ENCODE measurements at regions not wholly inside any gene's neighbourhood (a gene's known extent, or its start where the extent isn't known, plus 50 kb on each side); places are given as distances from the start of the nearest gene placed in this dataset.

DNA sequence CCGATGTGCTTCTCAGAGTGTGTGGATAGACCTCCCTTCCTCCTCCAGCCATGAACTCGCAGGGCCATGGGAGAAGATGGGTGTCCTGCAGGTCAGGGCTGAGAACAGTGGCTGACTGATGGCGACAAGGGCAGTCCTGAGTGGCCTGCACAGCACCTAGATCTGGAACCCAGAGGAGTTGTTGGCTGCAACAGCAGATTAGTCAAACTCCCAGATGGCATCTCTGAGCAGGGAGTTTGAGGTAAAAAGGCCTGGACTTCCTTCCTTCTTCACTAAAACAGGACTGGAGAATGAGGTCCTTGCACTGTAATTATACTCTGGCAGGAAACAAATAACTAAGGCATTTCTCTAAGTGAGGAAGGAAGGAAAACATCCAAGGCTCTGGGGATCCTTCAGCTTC, 160.8 kb downstream of the MYCN start:
- CTCF ChIA-PET, result no interaction called here
- Histone ChIP-seq H4K20me1 (ENCODE audit: control insufficient read depth, insufficient read depth, low read length, poor library complexity, severe bottlenecking) (no peaks in the 10 kb centered on the region), H3K27ac (ENCODE audit: low read length in 2 of 2) (no peak overlapping the region), H3K4me1 (ENCODE audit: control insufficient read depth in 2 of 2, insufficient read depth in 2 of 2, low read length in 2 of 2) (no peaks in the 10 kb centered on the region), H3K9ac (ENCODE audit: low read length) (no peak overlapping the region), H3K4me2 (replicated peaks; ENCODE audit: low read depth, low read length, poor library complexity, severe bottlenecking) (no peak overlapping the region), H3K9me3 (ENCODE audit: control extremely low read depth in 1 of 3, control insufficient read depth in 2 of 3, insufficient read depth in 1 of 3, low read length in 2 of 3) (peaks cover 0 to 3% (median 0%) of the 10 kb centered on the region in 3 donors), H2AFZ (ENCODE audit: insufficient read depth, low read depth, low read length, poor library complexity, severe bottlenecking) (no peak overlapping the region), H3K36me3 (replicated peaks in 1 of 2; ENCODE audit: control extremely low read depth in 1 of 2, control insufficient read depth in 1 of 2, extremely low read depth in 1 of 2, insufficient read depth in 2 of 2, low read length in 1 of 2) (no peaks in the 10 kb centered on the region), H3K79me2 (ENCODE audit: control insufficient read depth, insufficient read depth, low read length) (no peaks in the 10 kb centered on the region), H3K4me3 (ENCODE audit: control extremely low read depth in 1 of 5, extremely low read depth in 1 of 5, insufficient read depth in 1 of 5, low read depth in 2 of 5, low read length in 4 of 5) (no peak overlapping the region), H3K27me3 (replicated peaks in 1 of 4; ENCODE audit: control extremely low read depth in 1 of 4, control insufficient read depth in 3 of 4, insufficient read depth in 4 of 4, low read length in 3 of 4) (no peaks in the 10 kb centered on the region)
- H3K27ac Mint-ChIP-seq, result no peak overlapping the region
- H3K9me3 Mint-ChIP-seq (ENCODE audit: insufficient read depth), result no peaks in the 10 kb centered on the region
- no peaks in the 10 kb centered on the region for H3K27me3 Mint-ChIP-seq
- 87% methylated on average over 3 of the region's 3 CpGs for WGBS (ENCODE audit: insufficient coverage)
- POLR2A ChIA-PET, result no interaction called here
- DNase-seq, result no peak
- no peak for ATAC-seq (ENCODE audit: low read depth)
- no peak overlapping the region for H3K4me3 Mint-ChIP-seq
- no peaks in the 10 kb centered on the region for H3K4me1 Mint-ChIP-seq
- intact Hi-C loops (cut with micrococcal nuclease), result no loop called here
- TF ChIP-seq, protein P1, sequence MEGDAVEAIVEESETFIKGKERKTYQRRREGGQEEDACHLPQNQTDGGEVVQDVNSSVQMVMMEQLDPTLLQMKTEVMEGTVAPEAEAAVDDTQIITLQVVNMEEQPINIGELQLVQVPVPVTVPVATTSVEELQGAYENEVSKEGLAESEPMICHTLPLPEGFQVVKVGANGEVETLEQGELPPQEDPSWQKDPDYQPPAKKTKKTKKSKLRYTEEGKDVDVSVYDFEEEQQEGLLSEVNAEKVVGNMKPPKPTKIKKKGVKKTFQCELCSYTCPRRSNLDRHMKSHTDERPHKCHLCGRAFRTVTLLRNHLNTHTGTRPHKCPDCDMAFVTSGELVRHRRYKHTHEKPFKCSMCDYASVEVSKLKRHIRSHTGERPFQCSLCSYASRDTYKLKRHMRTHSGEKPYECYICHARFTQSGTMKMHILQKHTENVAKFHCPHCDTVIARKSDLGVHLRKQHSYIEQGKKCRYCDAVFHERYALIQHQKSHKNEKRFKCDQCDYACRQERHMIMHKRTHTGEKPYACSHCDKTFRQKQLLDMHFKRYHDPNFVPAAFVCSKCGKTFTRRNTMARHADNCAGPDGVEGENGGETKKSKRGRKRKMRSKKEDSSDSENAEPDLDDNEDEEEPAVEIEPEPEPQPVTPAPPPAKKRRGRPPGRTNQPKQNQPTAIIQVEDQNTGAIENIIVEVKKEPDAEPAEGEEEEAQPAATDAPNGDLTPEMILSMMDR (IDR thresholded peaks at IDR 0.05), result no peak
- TF ChIP-seq EZH2 (IDR thresholded peaks at IDR 0.05; ENCODE audit: borderline replicate concordance, insufficient read depth, low read depth, low read length, poor library complexity, severe bottlenecking), result no peak

DNA sequence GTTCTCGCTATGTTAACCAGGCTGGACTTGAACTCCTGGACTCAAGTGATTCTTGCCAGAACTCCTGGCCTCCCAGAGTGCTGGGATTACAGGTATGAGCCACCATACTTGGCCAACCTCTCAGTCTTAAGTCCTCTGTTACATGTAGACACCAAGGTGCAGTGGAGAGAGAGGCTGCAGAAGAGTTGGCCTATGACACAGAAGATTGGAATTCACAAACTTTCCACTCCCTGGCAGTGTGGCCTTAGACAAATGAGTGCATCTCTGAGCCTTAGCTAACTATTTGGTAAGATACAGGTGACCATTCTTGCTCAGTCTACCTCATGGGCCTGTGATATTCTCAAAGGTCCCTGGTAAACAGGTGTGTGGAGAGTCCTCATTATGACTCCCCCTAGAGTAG, 159.7 kb downstream of the MYCN start:
- ATAC-seq (ENCODE audit: low read depth) (no peak), DNase-seq (no peak)
- Mint-ChIP-seq H3K4me1 (no peaks in the 10 kb centered on the region), H3K4me3 (no peak overlapping the region), H3K27ac (no peak overlapping the region), H3K27me3 (no peaks in the 10 kb centered on the region), H3K9me3 (ENCODE audit: insufficient read depth) (no peaks in the 10 kb centered on the region)
- Histone ChIP-seq H4K20me1 (ENCODE audit: control insufficient read depth, insufficient read depth, low read length, poor library complexity, severe bottlenecking) (no peaks in the 10 kb centered on the region), H3K36me3 (replicated peaks in 1 of 2; ENCODE audit: control extremely low read depth in 1 of 2, control insufficient read depth in 1 of 2, extremely low read depth in 1 of 2, insufficient read depth in 2 of 2, low read length in 1 of 2) (no peaks in the 10 kb centered on the region), H3K9ac (ENCODE audit: low read length) (no peak overlapping the region), H2AFZ (ENCODE audit: insufficient read depth, low read depth, low read length, poor library complexity, severe bottlenecking) (no peak overlapping the region), H3K4me2 (replicated peaks; ENCODE audit: low read depth, low read length, poor library complexity, severe bottlenecking) (no peak overlapping the region), H3K4me3 (ENCODE audit: control extremely low read depth in 1 of 5, extremely low read depth in 1 of 5, insufficient read depth in 1 of 5, low read depth in 2 of 5, low read length in 4 of 5) (no peak overlapping the region), H3K9me3 (ENCODE audit: control extremely low read depth in 1 of 3, control insufficient read depth in 2 of 3, insufficient read depth in 1 of 3, low read length in 2 of 3) (peaks cover 0 to 3% (median 0%) of the 10 kb centered on the region in 3 donors), H3K4me1 (ENCODE audit: control insufficient read depth in 2 of 2, insufficient read depth in 2 of 2, low read length in 2 of 2) (no peaks in the 10 kb centered on the region), H3K27me3 (replicated peaks in 1 of 4; ENCODE audit: control extremely low read depth in 1 of 4, control insufficient read depth in 3 of 4, insufficient read depth in 4 of 4, low read length in 3 of 4) (no peaks in the 10 kb centered on the region), H3K27ac (ENCODE audit: low read length in 2 of 2) (no peak overlapping the region), H3K79me2 (ENCODE audit: control insufficient read depth, insufficient read depth, low read length) (no peaks in the 10 kb centered on the region)
- POLR2A ChIA-PET, result no interaction called here
- TF ChIP-seq, protein P1 (IDR thresholded peaks at IDR 0.05), result no peak
- TF ChIP-seq EZH2 (IDR thresholded peaks at IDR 0.05; ENCODE audit: borderline replicate concordance, insufficient read depth, low read depth, low read length, poor library complexity, severe bottlenecking), result no peak
- intact Hi-C loops (cut with micrococcal nuclease), result no loop called here
- CTCF ChIA-PET, result no interaction called here
- WGBS (ENCODE audit: insufficient coverage), result no CpG with 5 or more reads among the region's 1 CpG

Data from B cell (primary cell).